ENCODE measurements at regions not wholly inside any gene's neighbourhood (a gene's known extent, or its start where the extent isn't known, plus 50 kb on each side); places are given as distances from the start of the nearest gene placed in this dataset.

DNA sequence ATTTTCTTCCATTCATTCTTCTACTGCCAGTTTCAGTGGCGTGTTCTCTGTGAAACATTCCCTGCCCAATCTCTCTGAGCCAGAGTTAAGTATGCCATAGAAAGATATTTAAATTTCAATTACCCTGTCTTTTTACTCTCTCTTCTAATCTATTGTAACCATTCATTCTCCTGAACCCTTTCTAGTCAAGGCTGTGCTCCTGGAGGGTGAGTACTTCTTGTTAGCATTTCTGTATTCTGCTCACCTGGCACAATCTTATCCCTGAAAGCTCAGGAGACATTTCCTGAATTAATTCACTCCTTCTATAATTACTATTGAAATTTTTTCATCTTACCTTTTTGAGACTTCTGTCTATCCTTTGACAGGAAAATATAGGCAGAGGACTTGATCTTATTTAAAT, 271.7 kb downstream of the HGF start:
- TF ChIP-seq, protein P1, sequence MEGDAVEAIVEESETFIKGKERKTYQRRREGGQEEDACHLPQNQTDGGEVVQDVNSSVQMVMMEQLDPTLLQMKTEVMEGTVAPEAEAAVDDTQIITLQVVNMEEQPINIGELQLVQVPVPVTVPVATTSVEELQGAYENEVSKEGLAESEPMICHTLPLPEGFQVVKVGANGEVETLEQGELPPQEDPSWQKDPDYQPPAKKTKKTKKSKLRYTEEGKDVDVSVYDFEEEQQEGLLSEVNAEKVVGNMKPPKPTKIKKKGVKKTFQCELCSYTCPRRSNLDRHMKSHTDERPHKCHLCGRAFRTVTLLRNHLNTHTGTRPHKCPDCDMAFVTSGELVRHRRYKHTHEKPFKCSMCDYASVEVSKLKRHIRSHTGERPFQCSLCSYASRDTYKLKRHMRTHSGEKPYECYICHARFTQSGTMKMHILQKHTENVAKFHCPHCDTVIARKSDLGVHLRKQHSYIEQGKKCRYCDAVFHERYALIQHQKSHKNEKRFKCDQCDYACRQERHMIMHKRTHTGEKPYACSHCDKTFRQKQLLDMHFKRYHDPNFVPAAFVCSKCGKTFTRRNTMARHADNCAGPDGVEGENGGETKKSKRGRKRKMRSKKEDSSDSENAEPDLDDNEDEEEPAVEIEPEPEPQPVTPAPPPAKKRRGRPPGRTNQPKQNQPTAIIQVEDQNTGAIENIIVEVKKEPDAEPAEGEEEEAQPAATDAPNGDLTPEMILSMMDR (IDR thresholded peaks at IDR 0.05; ENCODE audit: insufficient read depth, low read depth, low read length) = no peak
- no peak for TF ChIP-seq EZH2 (IDR thresholded peaks at IDR 0.05; ENCODE audit: insufficient read depth, low read length)

Data from astrocyte (in vitro differentiated cells and primary cell).